OCI-LY3 (cell line): ENCODE measurements at regions not wholly inside any gene's neighbourhood (a gene's known extent, or its start where the extent isn't known, plus 50 kb on each side); places are given as distances from the start of the nearest gene placed in this dataset.

ENCODE experiments used
- H2AFZ ChIP-seq: fragments of 200-600, 300-600 bp; shearing (Covaris generic); 2 replicates; pipeline ENCODE4 v1.6.0; 2014; ENCODE audit warnings: antibody characterized with exemption, low read depth, low read length
- H3K27ac ChIP-seq: fragments of 200-600, 300-600 bp; sonication (generic); 2 replicates; pipeline ENCODE4 v1.5.1; 2014; ENCODE audit warnings: mild to moderate bottlenecking, low read length, moderate library complexity, mixed read lengths
- H3K27me3 ChIP-seq: fragments of 200-600, 300-600 bp; sonication (generic); 2 replicates; pipeline ENCODE4 v1.6.1; 2014; ENCODE audit warnings: low read depth, low read length, mixed read lengths
- H3K36me3 ChIP-seq: fragments of 200-600, 300-600 bp; sonication (generic); replicated peaks from 2 replicates; pipeline ENCODE3; 2014; ENCODE audit warnings: low read depth, low read length, mixed read lengths
- H3K4me1 ChIP-seq: fragments of 300-600, 200-600 bp; sonication (generic); 2 replicates; pipeline ENCODE4 v1.6.1; 2014; ENCODE audit warnings: low read length, mixed read lengths
- H3K4me2 ChIP-seq: fragments of 200-600, 300-600 bp; sonication (generic); 2 replicates; pipeline ENCODE4 v1.6.1; 2014; ENCODE audit warnings: low read length, mixed read lengths
- H3K4me3 ChIP-seq: fragments of 300-600, 200-600 bp; sonication (generic); 2 replicates; pipeline ENCODE4 v1.5.1; 2014; ENCODE audit warnings: antibody characterized with exemption, mild to moderate bottlenecking, low read length, moderate library complexity
- H3K79me2 ChIP-seq: fragments of 300-600, 200-600 bp; shearing (Covaris generic); 2 replicates; pipeline ENCODE4 v1.6.1; 2014; ENCODE audit warnings: mild to moderate bottlenecking, low read length, mixed read lengths
- H3K9ac ChIP-seq: fragments of 300-600, 200-600 bp; shearing (Covaris generic); 2 replicates; pipeline ENCODE4 v1.6.0; 2014; ENCODE audit warnings: mild to moderate bottlenecking, low read length, moderate library complexity
- H3K9me3 ChIP-seq: fragments of 200-600, 300-600 bp; shearing (Covaris generic); 2 replicates; pipeline ENCODE4 v1.6.1; 2014; ENCODE audit warnings: low read length, mixed read lengths; ENCODE audit not compliant: insufficient read depth
- H4K20me1 ChIP-seq: fragments of 200-600, 300-600 bp; sonication (generic); 2 replicates; pipeline ENCODE4 v1.6.1; 2016; ENCODE audit warnings: low read length, mixed read lengths; ENCODE audit not compliant: insufficient read depth
- CTCF ChIP-seq: fragments of 200-600, 300-600 bp; sonication (generic); IDR thresholded peaks from 2 replicates; pipeline ENCODE4 v1.5.1; 2014; ENCODE audit warnings: antibody characterized with exemption, low read length, low read depth
- EZH2phosphoT487 ChIP-seq: fragments of 200-600 bp; shearing (Covaris generic); IDR thresholded peaks from 2 replicates; pipeline ENCODE4 v1.6.1; 2018; ENCODE audit warnings: antibody characterized with exemption, mixed run types, low read depth

- H3K27ac ChIP-seq: no peak overlapping the region
- H3K79me2 ChIP-seq: no peaks in the 10 kb centered on the region
- no peaks in the 10 kb centered on the region for H3K9me3 ChIP-seq
- H2AFZ ChIP-seq: 0 out of 2 replicates have a peak overlapping the region, but pooled peaks have one; percentile 15
- H4K20me1 ChIP-seq: no peaks in the 10 kb centered on the region
- H3K36me3 ChIP-seq: no peaks in the 10 kb centered on the region
- H3K4me1 ChIP-seq: peaks cover 10% of the 10 kb centered on the region
- no peak overlapping the region for H3K4me3 ChIP-seq
- H3K9ac ChIP-seq: no peak overlapping the region
- H3K4me2 ChIP-seq: no peak overlapping the region
- no peak for TF ChIP-seq EZH2phosphoT487
- TF ChIP-seq CTCF: no peak
- no peaks in the 10 kb centered on the region for H3K27me3 ChIP-seq
Observed at GRCh38 chr4:59597536-59598329, 1602.4 kb upstream of the ADGRL3 start.

- Histone ChIP-seq H3K27ac (no peak overlapping the region), H3K36me3 (no peaks in the 10 kb centered on the region), H4K20me1 (no peaks in the 10 kb centered on the region), H3K4me2 (no peak overlapping the region), H3K4me3 (no peak overlapping the region), H3K9me3 (no peaks in the 10 kb centered on the region), H2AFZ (0 out of 2 replicates have a peak overlapping the region, but pooled peaks have one; percentile 15), H3K79me2 (no peaks in the 10 kb centered on the region), H3K9ac (no peak overlapping the region), H3K4me1 (peaks cover 10% of the 10 kb centered on the region), H3K27me3 (no peaks in the 10 kb centered on the region)
- TF ChIP-seq CTCF (no peak), EZH2phosphoT487 (no peak)
Observed at GRCh38 chr4:59598330-59598618, 1601.9 kb upstream of the ADGRL3 start.

- no peaks in the 10 kb centered on the region for H3K36me3 ChIP-seq
- no peak overlapping the region for H3K4me3 ChIP-seq
- no peak overlapping the region for H3K27ac ChIP-seq
- H3K9ac ChIP-seq: no peak overlapping the region
- H3K9me3 ChIP-seq: no peaks in the 10 kb centered on the region
- no peaks in the 10 kb centered on the region for H4K20me1 ChIP-seq
- TF ChIP-seq CTCF (no peak), EZH2phosphoT487 (no peak)
- no peak overlapping the region for H3K4me2 ChIP-seq
- H3K4me1 ChIP-seq: no peaks in the 10 kb centered on the region
- H3K79me2 ChIP-seq: no peaks in the 10 kb centered on the region
- H2AFZ ChIP-seq: no peak overlapping the region
- no peaks in the 10 kb centered on the region for H3K27me3 ChIP-seq
Observed at GRCh38 chr4:59608466-59608865, 1591.7 kb upstream of the ADGRL3 start.

- Histone ChIP-seq H4K20me1 (no peaks in the 10 kb centered on the region), H2AFZ (no peak overlapping the region), H3K27me3 (no peaks in the 10 kb centered on the region), H3K9ac (no peak overlapping the region), H3K27ac (no peak overlapping the region), H3K4me3 (no peak overlapping the region), H3K9me3 (no peaks in the 10 kb centered on the region; the same call in 1 of the 2 replicates), H3K36me3 (no peaks in the 10 kb centered on the region), H3K4me2 (no peak overlapping the region), H3K4me1 (no peaks in the 10 kb centered on the region), H3K79me2 (no peaks in the 10 kb centered on the region)
- TF ChIP-seq EZH2phosphoT487: no peak
Observed at GRCh38 chr4:59612235-59612634, 1587.9 kb upstream of the ADGRL3 start.
